Activated CD4-positive, alpha-beta T cell treated with anti-CD3 and anti-CD28 coated beads, Interleukin-2, amount 10 ng/mL, durations not matched to agents 24 days and 14 days (primary cell): ENCODE measurements at regions not wholly inside any gene's neighbourhood (a gene's known extent, or its start where the extent isn't known, plus 50 kb on each side); places are given as distances from the start of the nearest gene placed in this dataset.

ENCODE experiments used
- DNase-seq: peaks from one replicate; pipeline ENCODE4 v3.0.0; 2022
- H3K27ac Mint-ChIP-seq: one replicate; pipeline ENCODE4 v1.8.0; 2022; ENCODE audit warnings: mild to moderate bottlenecking, mixed read lengths
- H3K27me3 Mint-ChIP-seq: one replicate; pipeline ENCODE4 v1.8.0; 2022; ENCODE audit warnings: mixed read lengths
- H3K36me3 Mint-ChIP-seq: one replicate; pipeline ENCODE4 v1.8.0; 2022; ENCODE audit warnings: low read depth, mild to moderate bottlenecking, mixed read lengths
- H3K4me1 Mint-ChIP-seq: one replicate; pipeline ENCODE4 v1.8.0; 2021; ENCODE audit warnings: mixed read lengths
- H3K4me3 Mint-ChIP-seq: one replicate; pipeline ENCODE4 v1.8.0; 2022; ENCODE audit warnings: mild to moderate bottlenecking, moderate library complexity, mixed read lengths
- H3K9me3 Mint-ChIP-seq: one replicate; pipeline ENCODE4 v1.8.0; 2021; ENCODE audit warnings: mixed read lengths
- intact Hi-C: fragments of 100-400 bp; cut with micrococcal nuclease; formaldehyde crosslinking; loops from one replicate; pipeline ENCODE4 v1.15.1; 2023

- no peak overlapping the region for H3K27ac Mint-ChIP-seq
- H3K36me3 Mint-ChIP-seq: no peaks in the 10 kb centered on the region
- H3K4me3 Mint-ChIP-seq: no peak overlapping the region
- no peak for DNase-seq
- no peaks in the 10 kb centered on the region for H3K4me1 Mint-ChIP-seq
- H3K27me3 Mint-ChIP-seq: no peaks in the 10 kb centered on the region
- intact Hi-C loops: no loop called here
- H3K9me3 Mint-ChIP-seq: no peaks in the 10 kb centered on the region
Measured at GRCh38 chr15:35827911-35828310, 281.9 kb upstream of the DPH6 start.

DNA sequence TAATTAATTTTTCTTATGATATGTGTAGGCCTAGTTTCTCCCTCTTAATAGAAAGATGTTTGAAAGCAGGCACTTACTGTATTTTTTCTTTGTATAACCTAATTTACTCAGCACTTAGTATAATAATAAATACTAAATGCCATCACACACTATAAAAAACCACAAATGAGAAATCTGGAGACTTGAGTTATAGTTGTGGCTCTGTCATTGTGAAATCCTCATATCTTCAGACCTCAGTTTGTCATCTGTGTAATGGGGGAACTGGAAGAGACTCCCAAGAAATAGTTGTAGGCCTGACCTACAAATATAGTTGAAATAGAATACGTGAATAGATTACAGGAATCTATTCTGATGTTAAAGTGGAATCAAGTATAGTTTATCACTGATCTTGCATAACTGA is 287.6 kb upstream of the DPH6 start:
- Mint-ChIP-seq H3K9me3 (no peaks in the 10 kb centered on the region), H3K4me3 (no peak overlapping the region), H3K4me1 (no peaks in the 10 kb centered on the region), H3K36me3 (no peaks in the 10 kb centered on the region), H3K27me3 (no peaks in the 10 kb centered on the region), H3K27ac (no peak overlapping the region)
- no peak for DNase-seq
- intact Hi-C loops: no loop called here

GRCh38 chr15:35834216-35834830 is 288.4 kb upstream of the DPH6 start:
- intact Hi-C loops: no loop called here
- no peak overlapping the region for H3K27ac Mint-ChIP-seq
- no peak for DNase-seq
- no peaks in the 10 kb centered on the region for H3K27me3 Mint-ChIP-seq
- no peaks in the 10 kb centered on the region for H3K4me1 Mint-ChIP-seq
- H3K36me3 Mint-ChIP-seq: no peaks in the 10 kb centered on the region
- no peak overlapping the region for H3K4me3 Mint-ChIP-seq
- H3K9me3 Mint-ChIP-seq: no peaks in the 10 kb centered on the region

DNA sequence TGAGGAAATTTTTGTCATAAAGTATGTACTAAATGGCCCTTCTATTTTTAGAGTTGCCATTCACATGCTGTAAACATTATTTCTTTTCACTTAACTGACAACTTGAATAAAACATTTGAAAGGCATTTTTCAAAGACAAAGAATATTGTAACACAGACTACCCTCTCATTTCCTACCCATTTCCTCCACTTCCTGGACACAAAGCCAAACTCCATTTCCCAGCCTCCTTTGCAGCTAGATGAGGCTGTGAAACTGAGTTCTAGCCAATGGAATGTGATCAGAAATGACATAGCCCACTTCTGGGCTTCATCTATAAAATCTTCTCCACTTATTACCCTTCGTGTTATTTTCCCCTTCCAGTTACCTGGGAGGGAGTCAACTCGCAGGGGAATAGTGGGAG is 288.9 kb upstream of the DPH6 start:
- intact Hi-C loops: no loop called here
- H3K9me3 Mint-ChIP-seq: no peaks in the 10 kb centered on the region
- H3K4me1 Mint-ChIP-seq: no peaks in the 10 kb centered on the region

GRCh38 chr15:35838424-35839111 is 292.6 kb upstream of the DPH6 start:
- Mint-ChIP-seq H3K9me3 (no peaks in the 10 kb centered on the region), H3K36me3 (no peaks in the 10 kb centered on the region), H3K27ac (no peak overlapping the region), H3K4me1 (no peaks in the 10 kb centered on the region), H3K27me3 (no peaks in the 10 kb centered on the region), H3K4me3 (no peak overlapping the region)
- DNase-seq: no peak
- intact Hi-C loops: no loop called here

More for the DNA sequence above, 288.9 kb upstream of the DPH6 start:
- no peak for DNase-seq
- Mint-ChIP-seq H3K36me3 (no peaks in the 10 kb centered on the region), H3K4me3 (no peak overlapping the region), H3K27me3 (no peaks in the 10 kb centered on the region), H3K27ac (no peak overlapping the region)

GRCh38 chr15:35842631-35843030 is 296.7 kb upstream of the DPH6 start:
- no peaks in the 10 kb centered on the region for H3K9me3 Mint-ChIP-seq
- H3K4me3 Mint-ChIP-seq: no peak overlapping the region
- H3K4me1 Mint-ChIP-seq: no peaks in the 10 kb centered on the region
- DNase-seq: no peak
- no peak overlapping the region for H3K27ac Mint-ChIP-seq
- intact Hi-C loops: no loop called here
- no peaks in the 10 kb centered on the region for H3K36me3 Mint-ChIP-seq
- no peaks in the 10 kb centered on the region for H3K27me3 Mint-ChIP-seq

DNA sequence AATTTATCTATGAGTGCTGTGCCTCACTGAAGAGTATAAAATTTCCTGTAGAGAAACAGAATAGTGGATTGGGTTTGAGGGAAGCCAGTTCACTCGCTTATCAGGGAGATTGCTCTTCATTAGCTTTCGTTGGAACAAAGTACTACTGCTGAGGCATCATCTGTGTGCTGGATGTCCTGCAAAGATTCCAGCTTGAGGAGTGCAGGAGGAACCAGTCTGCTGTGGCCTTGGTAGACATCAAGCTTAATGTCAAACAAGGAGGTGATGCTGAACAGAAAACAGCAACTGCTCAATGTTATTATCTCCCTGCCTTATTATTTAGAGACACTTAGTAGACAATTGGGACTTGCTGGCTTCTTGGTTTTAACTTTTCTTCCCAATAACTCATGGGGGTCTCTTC is 297.5 kb upstream of the DPH6 start:
- no peak overlapping the region for H3K27ac Mint-ChIP-seq
- H3K9me3 Mint-ChIP-seq: no peaks in the 10 kb centered on the region
- no peaks in the 10 kb centered on the region for H3K4me1 Mint-ChIP-seq
- intact Hi-C loops: no loop called here
- H3K27me3 Mint-ChIP-seq: no peaks in the 10 kb centered on the region
- no peaks in the 10 kb centered on the region for H3K36me3 Mint-ChIP-seq
- H3K4me3 Mint-ChIP-seq: no peak overlapping the region
- DNase-seq: no peak

- Mint-ChIP-seq H3K27me3 (no peaks in the 10 kb centered on the region), H3K36me3 (no peaks in the 10 kb centered on the region), H3K27ac (no peak overlapping the region), H3K4me1 (no peaks in the 10 kb centered on the region), H3K9me3 (no peaks in the 10 kb centered on the region), H3K4me3 (no peak overlapping the region)
- DNase-seq: no peak
- intact Hi-C loops: no loop called here
Measured at GRCh38 chr15:35850284-35850683, 304.3 kb upstream of the DPH6 start.

GRCh38 chr15:35851491-35851890 is 305.5 kb upstream of the DPH6 start:
- Mint-ChIP-seq H3K4me3 (no peak overlapping the region), H3K4me1 (no peaks in the 10 kb centered on the region), H3K36me3 (no peaks in the 10 kb centered on the region), H3K27me3 (no peaks in the 10 kb centered on the region), H3K27ac (no peak overlapping the region), H3K9me3 (no peaks in the 10 kb centered on the region)
- intact Hi-C loops: no loop called here
- DNase-seq: no peak

- H3K36me3 Mint-ChIP-seq: no peaks in the 10 kb centered on the region
- intact Hi-C loops: no loop called here
Measured at GRCh38 chr15:35852818-35853624, 307.1 kb upstream of the DPH6 start.

GRCh38 chr15:35854316-35854715 is 308.4 kb upstream of the DPH6 start:
- no peak overlapping the region for H3K4me3 Mint-ChIP-seq
- H3K36me3 Mint-ChIP-seq: no peaks in the 10 kb centered on the region
- no peaks in the 10 kb centered on the region for H3K9me3 Mint-ChIP-seq
- H3K27ac Mint-ChIP-seq: no peak overlapping the region
- no peak for DNase-seq
- no peaks in the 10 kb centered on the region for H3K27me3 Mint-ChIP-seq
- intact Hi-C loops: no loop called here
- H3K4me1 Mint-ChIP-seq: no peaks in the 10 kb centered on the region

More at GRCh38 chr15:35852818-35853624, 307.1 kb upstream of the DPH6 start:
- H3K9me3 Mint-ChIP-seq: no peaks in the 10 kb centered on the region
- H3K27me3 Mint-ChIP-seq: no peaks in the 10 kb centered on the region
- H3K4me3 Mint-ChIP-seq: no peak overlapping the region
- no peak overlapping the region for H3K27ac Mint-ChIP-seq
- no peaks in the 10 kb centered on the region for H3K4me1 Mint-ChIP-seq
- DNase-seq: no peak

DNA sequence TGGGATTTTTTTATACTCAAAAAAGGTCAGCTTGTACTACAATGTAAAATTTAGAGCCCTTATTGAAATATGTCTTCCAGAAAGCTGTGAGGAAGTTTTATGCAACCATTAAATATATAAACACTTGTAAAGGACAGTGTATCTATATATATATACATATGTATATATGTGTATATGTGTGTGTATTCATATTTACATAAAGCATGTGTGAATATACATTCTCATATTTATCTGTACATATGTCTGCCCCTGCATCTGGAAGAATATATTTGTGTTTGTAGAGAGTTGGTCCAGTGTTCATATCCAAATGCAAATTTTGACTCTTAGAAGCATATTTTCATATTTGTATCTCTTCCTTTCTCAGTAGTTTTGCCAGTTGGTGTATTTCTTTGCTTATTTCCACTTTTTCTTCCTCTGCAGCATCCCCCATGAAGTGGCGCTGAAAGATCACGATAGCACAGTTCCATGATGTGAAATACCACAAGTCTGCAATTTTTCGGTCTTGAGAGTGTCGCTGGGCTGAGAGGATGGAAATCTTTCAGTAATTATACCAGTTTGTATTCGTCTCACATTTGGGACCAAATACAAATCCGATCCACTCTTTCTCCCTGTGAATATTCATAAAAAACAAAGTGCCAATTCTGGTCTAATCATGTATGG is 311.7 kb upstream of the DPH6 start:
- DNase-seq: no peak
- intact Hi-C loops: no loop called here
- Mint-ChIP-seq H3K4me3 (no peak overlapping the region), H3K27ac (peak overlapping the region; percentile 54), H3K27me3 (no peaks in the 10 kb centered on the region), H3K4me1 (no peaks in the 10 kb centered on the region), H3K36me3 (no peaks in the 10 kb centered on the region), H3K9me3 (no peaks in the 10 kb centered on the region)

DNA sequence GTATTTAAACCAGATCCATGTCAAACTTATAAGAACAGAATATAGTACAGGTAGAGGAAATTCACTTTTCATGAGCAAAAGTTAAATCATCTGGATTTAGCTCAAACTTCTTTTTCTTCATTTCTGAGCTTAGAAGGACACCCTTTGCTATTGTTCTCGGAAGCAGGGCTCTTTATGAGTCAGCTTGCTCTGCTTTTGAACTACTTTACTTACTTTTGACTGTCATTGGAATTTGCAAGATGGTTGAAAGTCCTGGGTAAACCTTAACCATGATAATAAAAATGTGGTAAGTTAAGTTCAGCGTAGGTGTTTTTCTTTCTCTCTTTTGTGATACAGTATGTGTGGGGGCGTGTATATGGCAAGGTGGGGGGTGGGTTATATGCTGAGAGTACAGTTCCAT is 312.7 kb upstream of the DPH6 start:
- no peaks in the 10 kb centered on the region for H3K27me3 Mint-ChIP-seq
- no peaks in the 10 kb centered on the region for H3K9me3 Mint-ChIP-seq
- intact Hi-C loops: no loop called here
- H3K4me1 Mint-ChIP-seq: no peaks in the 10 kb centered on the region
- H3K27ac Mint-ChIP-seq: no peak overlapping the region
- H3K36me3 Mint-ChIP-seq: no peaks in the 10 kb centered on the region
- no peak for DNase-seq
- no peak overlapping the region for H3K4me3 Mint-ChIP-seq

DNA sequence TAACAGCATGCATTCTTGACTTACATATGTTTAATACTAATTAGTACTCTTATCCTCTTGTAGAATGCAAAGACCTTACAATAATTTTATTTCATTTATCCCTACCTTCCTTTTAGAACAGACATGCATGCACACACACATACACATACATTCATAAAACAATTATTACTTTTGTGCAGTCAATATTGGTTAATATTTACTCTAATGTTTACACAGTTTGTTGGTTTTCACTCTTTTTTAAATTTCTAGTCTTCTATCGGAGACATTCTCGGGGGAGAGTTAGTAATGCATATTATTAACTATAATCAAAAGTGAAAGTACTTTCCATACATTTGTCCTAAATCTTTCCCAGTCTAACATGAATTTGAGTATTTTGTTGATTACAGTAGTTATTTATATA is 317.7 kb upstream of the DPH6 start:
- H3K27ac Mint-ChIP-seq: no peak overlapping the region
- no peak overlapping the region for H3K4me3 Mint-ChIP-seq
- H3K4me1 Mint-ChIP-seq: no peaks in the 10 kb centered on the region
- no peaks in the 10 kb centered on the region for H3K9me3 Mint-ChIP-seq
- no peaks in the 10 kb centered on the region for H3K36me3 Mint-ChIP-seq
- intact Hi-C loops: no loop called here
- no peak for DNase-seq
- no peaks in the 10 kb centered on the region for H3K27me3 Mint-ChIP-seq
